Pancreas (tissue), 10 donors: ENCODE measurements at regions not wholly inside any gene's neighbourhood (a gene's known extent, or its start where the extent isn't known, plus 50 kb on each side); places are given as distances from the start of the nearest gene placed in this dataset.

Experiments used
- ATAC-seq, 4 donors: fragments of 200-7000 bp; cut with Tn5 transposase; one replicate each; pipeline versions ENCODE4 v1.8.0 to v1.9.1; 2020; ENCODE audit warnings: mild to moderate bottlenecking in 4 of 4, moderate library complexity in 4 of 4
- DNase-seq, 6 donors: peaks; one replicate each; pipeline ENCODE4 v3.0.0-alpha.2; 2020
- FAIRE-seq: peaks from 2 replicates; lab custom pipeline; 2012; peaks lifted over from hg19 to GRCh38; lab: Jason Lieb, UNC
- H3K27ac ChIP-seq, 4 donors: fragments of 200-600 bp; sonication (generic); 1 replicate in 3 of 4; 2 replicates in 1 of 4; pipeline versions ENCODE4 v1.5.0 to v1.8.0; 2020
- H3K27me3 ChIP-seq, 4 donors: fragments of 200-600 bp; one replicate each; pipeline ENCODE4 v1.8.0; 2021
- H3K36me3 ChIP-seq, 3 donors: fragments of 200-600 bp; sonication (generic) in 1 of 3; one replicate each; pipeline versions ENCODE4 v1.5.0 to v1.8.0; 2020 to 2021
- H3K4me1 ChIP-seq, 3 donors: fragments of 200-600 bp; one replicate each; pipeline ENCODE4 v1.8.0; 2021
- H3K4me3 ChIP-seq, 4 donors: fragments of 200-600 bp; sonication (generic) in 2 of 4; one replicate each; pipeline versions ENCODE4 v1.5.0 to v1.8.0; 2020 to 2021
- H3K9me3 ChIP-seq, 4 donors: fragments of 200-600 bp; one replicate each; pipeline ENCODE4 v1.8.0; 2021
- CTCF ChIP-seq, 4 donors: fragments of 200-600 bp; sonication (generic) in 3 of 4; IDR thresholded peaks; one replicate each; pipeline versions ENCODE4 v1.5.0 to v1.8.0; 2021; ENCODE audit warnings: antibody characterized with exemption in 4 of 4
- WGBS, 2 donors: extraction: QIAGEN DNeasy Blood & Tissue Kit; methylation state at CpG; one replicate each; pipeline ENCODE4 v1.1.7; 2013; 5-methylcytosine and 5-hydroxymethylcytosine counted together
- intact Hi-C, 3 donors: fragments of 100-400 bp; cut with DNase I; formaldehyde crosslinking; loops; one replicate each; pipeline versions ENCODE4 v1.11.1 to v1.14.2; 2022
- donor health status: healthy with polysubstance abuse.
- donor health status: DM: no; HTN: no; CAD: no; lungs with moderate emphysema.
- donor health status: DM: no; HTN: no; CAD: no.
- donor health status: control.
- donor health status: control.
- donor health status: Bipolar disorder and iron deficiency.
- donor health status: DM: yes; HTN: yes; CAD: no.
- donor health status: DM: no; HTN: no; CAD: no.
- donor health status: DM: no; HTN: no; CAD: no.
- donor health status: DM: yes; HTN: yes; CAD: no.

GRCh38 chr2:58842501-58843155 lies 601.5 kb upstream of the FANCL start:
- FAIRE-seq (no peak), ATAC-seq (no peak)
- no peak overlapping the region for H3K27ac ChIP-seq

GRCh38 chr2:58834404-58834803 lies 593.3 kb upstream of the FANCL start:
- DNase-seq (peak in 3 of 6 donors; percentile 17 to 28 (median 20)), FAIRE-seq (no peak)

More at GRCh38 chr2:58842501-58843155, 601.5 kb upstream of the FANCL start:
- no peak for DNase-seq
- WGBS, 2 donors = 47 to 50% methylated on average over 5 of the region's 5 CpGs
- Histone ChIP-seq H3K4me1 (no peaks in the 10 kb centered on the region), H3K4me3 (no peak overlapping the region), H3K9me3 (no peaks in the 10 kb centered on the region), H3K36me3 (no peaks in the 10 kb centered on the region), H3K27me3 (no peaks in the 10 kb centered on the region)
- intact Hi-C loops = no loop called here
- no peak for TF ChIP-seq CTCF (IDR thresholded peaks at IDR 0.05)

GRCh38 chr2:58826795-58827194 lies 585.7 kb upstream of the FANCL start:
- no peak overlapping the region for H3K27ac ChIP-seq
- no peak for FAIRE-seq
- no peak for DNase-seq
- no peaks in the 10 kb centered on the region for H3K36me3 ChIP-seq
- TF ChIP-seq CTCF (IDR thresholded peaks at IDR 0.05) = no peak
- no peaks in the 10 kb centered on the region for H3K9me3 ChIP-seq
- no peak for ATAC-seq
- no peaks in the 10 kb centered on the region for H3K4me1 ChIP-seq
- intact Hi-C loops = no loop called here
- WGBS, 2 donors = 79 to 88% methylated on average over 2 of the region's 2 CpGs
- no peak overlapping the region for H3K4me3 ChIP-seq
- no peaks in the 10 kb centered on the region for H3K27me3 ChIP-seq

More at GRCh38 chr2:58834404-58834803, 593.3 kb upstream of the FANCL start:
- Histone ChIP-seq H3K4me1 (no peaks in the 10 kb centered on the region), H3K27ac (no peak overlapping the region), H3K4me3 (no peak overlapping the region), H3K36me3 (no peaks in the 10 kb centered on the region), H3K27me3 (no peaks in the 10 kb centered on the region), H3K9me3 (no peaks in the 10 kb centered on the region)
- no peak for TF ChIP-seq CTCF (IDR thresholded peaks at IDR 0.05)
- ATAC-seq = peak in 1 of 4 donors; percentile 59
- intact Hi-C loops = no loop called here
- 5 to 7% methylated on average over 3 of the region's 3 CpGs for WGBS, 2 donors

- no peaks in the 10 kb centered on the region for H3K27me3 ChIP-seq
- 47 to 48% methylated on average over 4 of the region's 4 CpGs for WGBS, 2 donors
- ATAC-seq = no peak
- no peak for FAIRE-seq
- no peak overlapping the region for H3K4me3 ChIP-seq
- no peaks in the 10 kb centered on the region for H3K4me1 ChIP-seq
- H3K27ac ChIP-seq = no peak overlapping the region
- no peaks in the 10 kb centered on the region for H3K9me3 ChIP-seq
- DNase-seq = no peak
- no peak for TF ChIP-seq CTCF (IDR thresholded peaks at IDR 0.05)
- intact Hi-C loops = no loop called here
- H3K36me3 ChIP-seq = no peaks in the 10 kb centered on the region
These were observed 571.7 kb upstream of the FANCL start for GRCh38 chr2:58812771-58813344.

- no peaks in the 10 kb centered on the region for H3K9me3 ChIP-seq
- no peak for DNase-seq
- no peak overlapping the region for H3K4me3 ChIP-seq
- WGBS, 2 donors = 56 to 77% methylated on average over 1 of the region's 1 CpG
- no peak for TF ChIP-seq CTCF (IDR thresholded peaks at IDR 0.05)
- H3K36me3 ChIP-seq = no peaks in the 10 kb centered on the region
- no peak for FAIRE-seq
- no peaks in the 10 kb centered on the region for H3K4me1 ChIP-seq
- H3K27me3 ChIP-seq = no peaks in the 10 kb centered on the region
- no peak overlapping the region for H3K27ac ChIP-seq
- intact Hi-C loops = no loop called here
- ATAC-seq = no peak
These were observed 564.0 kb upstream of the FANCL start for GRCh38 chr2:58805126-58805525.
